Astrocyte (in vitro differentiated cells and primary cell): ENCODE measurements at regions not wholly inside any gene's neighbourhood (a gene's known extent, or its start where the extent isn't known, plus 50 kb on each side); places are given as distances from the start of the nearest gene placed in this dataset.

Experiments
- DNase-seq: peaks from one replicate; pipeline ENCODE4 v3.0.0-alpha.2; 2010; ENCODE audit warnings: low read depth
- FAIRE-seq: peaks from 2 replicates; lab custom pipeline; 2011; peaks lifted over from hg19 to GRCh38; lab: Jason Lieb, UNC
- H2AFZ ChIP-seq: 2 replicates; pipeline ENCODE4 v1.6.0; 2012; ENCODE audit warnings: low read depth, low read length, inconsistent platforms
- H3K27ac ChIP-seq: 2 replicates; pipeline ENCODE4 v1.5.1; 2011; ENCODE audit warnings: low read depth, low read length, inconsistent platforms
- H3K27me3 ChIP-seq: 2 replicates; pipeline ENCODE4 v1.6.0; 2011; ENCODE audit warnings: low read length, inconsistent platforms; ENCODE audit not compliant: insufficient read depth
- H3K36me3 ChIP-seq: 2 replicates; pipeline ENCODE4 v1.5.1; 2011; ENCODE audit warnings: low read length, inconsistent platforms; ENCODE audit not compliant: insufficient read depth
- H3K4me1 ChIP-seq: 2 replicates; pipeline ENCODE4 v1.5.1; 2011; ENCODE audit warnings: low read length, inconsistent platforms; ENCODE audit not compliant: insufficient read depth
- H3K4me2 ChIP-seq: 2 replicates; pipeline ENCODE4 v1.6.0; 2012; ENCODE audit warnings: low read length, inconsistent platforms
- H3K4me3 ChIP-seq: 2 replicates; pipeline ENCODE4 v1.5.1; 2011; ENCODE audit warnings: low read depth, mild to moderate bottlenecking, low read length, inconsistent platforms; ENCODE audit not compliant: insufficient read depth
- H3K79me2 ChIP-seq: 2 replicates; pipeline ENCODE4 v1.6.0; 2012; ENCODE audit warnings: mild to moderate bottlenecking, low read length, inconsistent platforms; ENCODE audit not compliant: insufficient read depth
- H3K9ac ChIP-seq: 2 replicates; pipeline ENCODE4 v1.6.0; 2012; ENCODE audit warnings: mild to moderate bottlenecking, low read length, inconsistent platforms
- H3K9me3 ChIP-seq: 2 replicates; pipeline ENCODE4 v1.5.1; 2012; ENCODE audit warnings: low read depth, mild to moderate bottlenecking, low read length, inconsistent platforms; ENCODE audit not compliant: insufficient read depth
- H4K20me1 ChIP-seq: 2 replicates; pipeline ENCODE4 v1.6.0; 2012; ENCODE audit warnings: low read length, inconsistent platforms; ENCODE audit not compliant: insufficient read depth
- H3K27ac Mint-ChIP-seq: one replicate; pipeline ENCODE4 v1.8.0; 2021; ENCODE audit warnings: mild to moderate bottlenecking, mixed read lengths; ENCODE audit not compliant: unreplicated experiment
- H3K27me3 Mint-ChIP-seq: one replicate; pipeline ENCODE4 v1.8.0; 2021; ENCODE audit warnings: low read depth, mixed read lengths; ENCODE audit not compliant: unreplicated experiment
- H3K36me3 Mint-ChIP-seq: one replicate; pipeline ENCODE4 v1.8.0; 2021; ENCODE audit warnings: low read depth, mixed read lengths; ENCODE audit not compliant: unreplicated experiment
- H3K4me1 Mint-ChIP-seq: one replicate; pipeline ENCODE4 v1.8.0; 2021; ENCODE audit warnings: low read depth, mixed read lengths; ENCODE audit not compliant: unreplicated experiment
- H3K4me3 Mint-ChIP-seq: one replicate; pipeline ENCODE4 v1.8.0; 2021; ENCODE audit warnings: mild to moderate bottlenecking, moderate library complexity, mixed read lengths; ENCODE audit not compliant: unreplicated experiment
- H3K9me3 Mint-ChIP-seq: one replicate; pipeline ENCODE4 v1.8.0; 2021; ENCODE audit warnings: mild to moderate bottlenecking, mixed read lengths; ENCODE audit not compliant: unreplicated experiment
- EZH2 ChIP-seq: IDR thresholded peaks from 2 replicates; pipeline ENCODE4 v1.6.1; 2012; ENCODE audit warnings: mild to moderate bottlenecking, low read length, inconsistent platforms; ENCODE audit not compliant: insufficient read depth
- TF ChIP-seq, protein P1 (sequence below): IDR thresholded peaks from 2 replicates; pipeline ENCODE4 v1.5.1; 2011; ENCODE audit warnings: low read depth, mild to moderate bottlenecking, inconsistent platforms, low read length, moderate library complexity; ENCODE audit not compliant: insufficient read depth

DNA sequence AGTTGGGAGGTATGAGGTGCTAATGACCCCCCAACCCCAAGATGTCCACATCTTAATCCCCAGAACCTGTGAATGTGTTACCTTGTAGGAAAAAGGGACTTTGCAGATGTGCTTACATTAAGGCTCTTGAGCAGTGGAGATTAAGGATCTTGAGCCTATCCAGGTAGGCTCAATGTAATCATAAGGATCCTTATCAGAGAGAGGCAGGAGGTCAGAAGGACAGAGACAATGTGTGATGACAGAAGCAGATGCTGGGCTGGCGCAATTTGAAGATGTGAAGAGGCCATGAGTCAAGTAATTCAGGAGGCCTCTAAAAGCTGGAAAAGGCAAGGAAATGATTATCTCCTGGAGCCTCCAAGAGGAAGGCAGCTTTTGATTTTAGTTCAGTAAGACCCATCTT, 90.4 kb upstream of the MAX start:
- Histone ChIP-seq H3K27ac (no peak overlapping the region), H4K20me1 (no peaks in the 10 kb centered on the region), H3K4me2 (no peak overlapping the region), H3K79me2 (no peaks in the 10 kb centered on the region), H3K27me3 (no peaks in the 10 kb centered on the region), H3K9ac (no peak overlapping the region), H2AFZ (no peak overlapping the region), H3K9me3 (no peaks in the 10 kb centered on the region), H3K4me1 (no peaks in the 10 kb centered on the region), H3K36me3 (no peaks in the 10 kb centered on the region), H3K4me3 (no peak overlapping the region)
- no peaks in the 10 kb centered on the region for H3K36me3 Mint-ChIP-seq
- no peak overlapping the region for H3K4me3 Mint-ChIP-seq
- TF ChIP-seq, protein P1, sequence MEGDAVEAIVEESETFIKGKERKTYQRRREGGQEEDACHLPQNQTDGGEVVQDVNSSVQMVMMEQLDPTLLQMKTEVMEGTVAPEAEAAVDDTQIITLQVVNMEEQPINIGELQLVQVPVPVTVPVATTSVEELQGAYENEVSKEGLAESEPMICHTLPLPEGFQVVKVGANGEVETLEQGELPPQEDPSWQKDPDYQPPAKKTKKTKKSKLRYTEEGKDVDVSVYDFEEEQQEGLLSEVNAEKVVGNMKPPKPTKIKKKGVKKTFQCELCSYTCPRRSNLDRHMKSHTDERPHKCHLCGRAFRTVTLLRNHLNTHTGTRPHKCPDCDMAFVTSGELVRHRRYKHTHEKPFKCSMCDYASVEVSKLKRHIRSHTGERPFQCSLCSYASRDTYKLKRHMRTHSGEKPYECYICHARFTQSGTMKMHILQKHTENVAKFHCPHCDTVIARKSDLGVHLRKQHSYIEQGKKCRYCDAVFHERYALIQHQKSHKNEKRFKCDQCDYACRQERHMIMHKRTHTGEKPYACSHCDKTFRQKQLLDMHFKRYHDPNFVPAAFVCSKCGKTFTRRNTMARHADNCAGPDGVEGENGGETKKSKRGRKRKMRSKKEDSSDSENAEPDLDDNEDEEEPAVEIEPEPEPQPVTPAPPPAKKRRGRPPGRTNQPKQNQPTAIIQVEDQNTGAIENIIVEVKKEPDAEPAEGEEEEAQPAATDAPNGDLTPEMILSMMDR: no peak
- no peak for TF ChIP-seq EZH2
- FAIRE-seq: no peak
- H3K4me1 Mint-ChIP-seq: no peaks in the 10 kb centered on the region
- no peaks in the 10 kb centered on the region for H3K9me3 Mint-ChIP-seq
- H3K27me3 Mint-ChIP-seq: no peaks in the 10 kb centered on the region
- no peak for DNase-seq
- no peak overlapping the region for H3K27ac Mint-ChIP-seq

DNA sequence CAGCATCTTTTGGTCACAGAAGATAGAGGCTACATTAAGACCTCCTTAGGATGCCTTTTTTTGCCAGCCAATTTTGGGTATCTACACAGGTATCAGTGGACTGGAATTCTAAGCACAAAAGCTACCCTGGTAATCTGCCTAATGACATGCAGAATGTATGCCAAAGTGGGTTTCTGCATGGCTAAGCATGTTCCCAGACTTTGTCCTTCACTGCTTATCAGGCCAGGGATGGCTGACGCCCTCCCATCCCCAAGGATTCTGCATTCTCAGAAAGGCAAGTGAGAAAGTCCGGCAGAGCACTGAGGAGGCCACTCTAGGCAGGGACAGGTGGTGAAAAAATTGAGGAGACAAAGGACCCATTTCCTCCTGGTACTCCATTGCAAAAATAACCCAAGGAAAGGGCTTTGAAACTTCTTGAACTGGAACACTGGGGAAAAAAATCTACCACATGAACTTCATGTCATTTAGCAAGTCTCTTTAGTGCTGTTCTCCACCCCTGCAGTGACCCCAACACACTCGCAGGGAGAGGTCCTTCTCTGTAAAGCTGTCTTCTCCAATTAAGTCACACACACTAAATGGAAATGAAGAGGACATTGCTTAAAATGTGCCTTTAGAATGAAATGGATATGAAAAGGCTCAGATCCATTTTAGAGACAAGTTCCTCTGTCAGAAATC, 91.7 kb upstream of the MAX start:
- H3K27ac Mint-ChIP-seq: no peak overlapping the region
- Histone ChIP-seq H3K27me3 (no peaks in the 10 kb centered on the region), H3K4me1 (no peaks in the 10 kb centered on the region), H3K36me3 (no peaks in the 10 kb centered on the region), H3K79me2 (no peaks in the 10 kb centered on the region), H3K9ac (no peak overlapping the region), H2AFZ (no peak overlapping the region), H3K4me3 (no peak overlapping the region), H3K27ac (no peak overlapping the region), H3K9me3 (no peaks in the 10 kb centered on the region), H3K4me2 (no peak overlapping the region), H4K20me1 (no peaks in the 10 kb centered on the region)
- no peaks in the 10 kb centered on the region for H3K9me3 Mint-ChIP-seq
- no peak for DNase-seq
- no peak overlapping the region for H3K4me3 Mint-ChIP-seq
- no peaks in the 10 kb centered on the region for H3K36me3 Mint-ChIP-seq
- H3K4me1 Mint-ChIP-seq: no peaks in the 10 kb centered on the region
- no peak for FAIRE-seq
- no peaks in the 10 kb centered on the region for H3K27me3 Mint-ChIP-seq
- no peak for TF ChIP-seq EZH2
- TF ChIP-seq, protein P1: no peak

DNA sequence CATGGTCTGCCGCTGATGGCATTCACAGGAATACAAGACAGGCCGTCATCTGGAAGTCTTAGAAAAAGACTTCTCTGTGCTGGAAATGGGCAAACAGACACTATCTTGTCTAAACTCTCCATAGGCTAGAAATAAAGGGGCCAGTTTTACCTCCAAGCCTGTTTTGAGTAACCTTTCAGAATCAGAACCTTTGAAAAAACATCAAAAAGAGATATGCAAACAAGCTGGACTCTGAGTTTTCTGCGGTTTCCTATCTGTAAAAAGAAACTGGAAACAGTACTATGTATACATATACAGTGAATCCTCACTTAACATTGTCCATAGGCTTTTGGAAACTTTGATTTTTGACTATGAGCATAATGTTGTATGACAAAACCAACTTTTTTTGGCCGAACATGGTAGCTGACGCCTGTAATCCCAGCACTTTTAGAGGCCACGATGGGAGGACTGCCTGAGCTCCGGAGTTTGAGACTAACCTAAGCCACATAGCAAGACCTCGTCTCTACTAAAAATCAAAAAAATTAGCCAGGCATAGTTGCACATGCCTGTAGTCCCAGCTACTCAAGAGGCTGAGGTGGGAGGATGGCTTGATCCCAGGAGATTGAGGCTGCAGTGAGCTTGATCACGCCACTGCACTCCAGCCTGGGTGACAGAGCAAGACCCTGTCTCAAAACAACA, 92.9 kb upstream of the MAX start:
- no peak overlapping the region for H2AFZ ChIP-seq
- Mint-ChIP-seq H3K4me1 (no peaks in the 10 kb centered on the region), H3K27me3 (no peaks in the 10 kb centered on the region), H3K27ac (no peak overlapping the region), H3K9me3 (no peaks in the 10 kb centered on the region), H3K36me3 (no peaks in the 10 kb centered on the region), H3K4me3 (no peak overlapping the region)
- no peaks in the 10 kb centered on the region for H3K4me1 ChIP-seq
- no peaks in the 10 kb centered on the region for H4K20me1 ChIP-seq
- FAIRE-seq (no peak), DNase-seq (no peak)
- H3K79me2 ChIP-seq: no peaks in the 10 kb centered on the region
- H3K27me3 ChIP-seq: no peaks in the 10 kb centered on the region
- no peaks in the 10 kb centered on the region for H3K36me3 ChIP-seq
- H3K4me3 ChIP-seq: no peak overlapping the region
- no peak overlapping the region for H3K4me2 ChIP-seq
- H3K9ac ChIP-seq: no peak overlapping the region
- H3K9me3 ChIP-seq: no peaks in the 10 kb centered on the region
- TF ChIP-seq EZH2: no peak
- TF ChIP-seq, protein P1: no peak
- no peak overlapping the region for H3K27ac ChIP-seq
